ENCODE measurements at regions not wholly inside any gene's neighbourhood (a gene's known extent, or its start where the extent isn't known, plus 50 kb on each side); places are given as distances from the start of the nearest gene placed in this dataset.

DNA sequence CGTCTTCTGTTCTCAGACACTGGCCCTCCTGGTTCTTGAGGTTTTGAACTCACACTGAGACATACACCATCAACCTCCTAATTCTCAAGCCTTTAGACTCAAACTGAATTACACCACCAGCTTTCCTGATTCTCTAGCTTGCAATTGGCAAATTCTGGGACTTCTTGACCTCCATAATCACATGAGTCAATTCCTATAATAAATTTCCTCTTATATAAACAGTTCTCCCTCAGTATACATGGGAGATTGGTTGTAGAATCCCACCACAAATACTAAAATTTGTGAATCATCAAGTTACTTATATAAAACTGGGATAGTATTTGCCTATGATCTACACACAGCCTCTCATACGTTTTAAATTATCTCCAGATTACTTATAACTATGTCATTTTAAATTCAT, 162.2 kb downstream of the DIO2 start:
- H3K4me3 ChIP-seq, result no peak overlapping the region
- no peak overlapping the region for H2AFZ ChIP-seq (ENCODE audit: low read depth, low read length)
- POLR2A ChIA-PET, result no interaction called here
- no peaks in the 10 kb centered on the region for H3K79me2 ChIP-seq (ENCODE audit: control insufficient read depth, insufficient read depth, low read length)
- no peak overlapping the region for H3K27ac ChIP-seq (ENCODE audit: extremely low read depth, low read depth, low read length)
- FAIRE-seq, result no peak
- CTCF ChIA-PET (ENCODE audit: low intra/inter-chr PET ratio), result no interaction called here
- no peak for DNase-seq (ENCODE audit: extremely low read depth in 1 of 4, low spot score in 3 of 4)
- no peak for ATAC-seq
- H3K9me3 ChIP-seq (replicated peaks; ENCODE audit: control insufficient read depth, insufficient read depth, low read depth, low read length), result no peaks in the 10 kb centered on the region; the same call in 1 of the 2 replicates
- no peak overlapping the region for H3K4me2 ChIP-seq (ENCODE audit: insufficient read depth, low read length)
- intact Hi-C loops (cut with micrococcal nuclease), result no loop called here
- H4K20me1 ChIP-seq (replicated peaks; ENCODE audit: control insufficient read depth, insufficient read depth, low read length), result no peaks in the 10 kb centered on the region
- in situ Hi-C loops (cut with MboI), result no loop called here
- TF ChIP-seq GTF2A2 (tag; IDR thresholded peaks at IDR 0.05) (no peak), PML (IDR thresholded peaks at IDR 0.05; ENCODE audit: low read length) (no peak), TAF1 (IDR thresholded peaks at IDR 0.05; ENCODE audit: control insufficient read depth, extremely low read depth, insufficient read depth, low read length, severe bottlenecking) (no peak), STAT5A (IDR thresholded peaks at IDR 0.05; ENCODE audit: borderline replicate concordance, low read length) (no peak), ZNF76 (CRISPR knock-in tag; IDR thresholded peaks at IDR 0.05; ENCODE audit: borderline replicate concordance) (no peak), SUPT5H (IDR thresholded peaks at IDR 0.05) (no peak), ZNF445 (CRISPR knock-in tag; IDR thresholded peaks at IDR 0.05; ENCODE audit: low read depth) (no peak), ESRRB (CRISPR knock-in tag; IDR thresholded peaks at IDR 0.05; ENCODE audit: borderline replicate concordance) (no peak)
- TF ChIP-seq, protein P1, sequence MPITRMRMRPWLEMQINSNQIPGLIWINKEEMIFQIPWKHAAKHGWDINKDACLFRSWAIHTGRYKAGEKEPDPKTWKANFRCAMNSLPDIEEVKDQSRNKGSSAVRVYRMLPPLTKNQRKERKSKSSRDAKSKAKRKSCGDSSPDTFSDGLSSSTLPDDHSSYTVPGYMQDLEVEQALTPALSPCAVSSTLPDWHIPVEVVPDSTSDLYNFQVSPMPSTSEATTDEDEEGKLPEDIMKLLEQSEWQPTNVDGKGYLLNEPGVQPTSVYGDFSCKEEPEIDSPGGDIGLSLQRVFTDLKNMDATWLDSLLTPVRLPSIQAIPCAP (CRISPR knock-in tag; IDR thresholded peaks at IDR 0.05; ENCODE audit: borderline replicate concordance), result no peak
- TF ChIP-seq, protein P2, sequence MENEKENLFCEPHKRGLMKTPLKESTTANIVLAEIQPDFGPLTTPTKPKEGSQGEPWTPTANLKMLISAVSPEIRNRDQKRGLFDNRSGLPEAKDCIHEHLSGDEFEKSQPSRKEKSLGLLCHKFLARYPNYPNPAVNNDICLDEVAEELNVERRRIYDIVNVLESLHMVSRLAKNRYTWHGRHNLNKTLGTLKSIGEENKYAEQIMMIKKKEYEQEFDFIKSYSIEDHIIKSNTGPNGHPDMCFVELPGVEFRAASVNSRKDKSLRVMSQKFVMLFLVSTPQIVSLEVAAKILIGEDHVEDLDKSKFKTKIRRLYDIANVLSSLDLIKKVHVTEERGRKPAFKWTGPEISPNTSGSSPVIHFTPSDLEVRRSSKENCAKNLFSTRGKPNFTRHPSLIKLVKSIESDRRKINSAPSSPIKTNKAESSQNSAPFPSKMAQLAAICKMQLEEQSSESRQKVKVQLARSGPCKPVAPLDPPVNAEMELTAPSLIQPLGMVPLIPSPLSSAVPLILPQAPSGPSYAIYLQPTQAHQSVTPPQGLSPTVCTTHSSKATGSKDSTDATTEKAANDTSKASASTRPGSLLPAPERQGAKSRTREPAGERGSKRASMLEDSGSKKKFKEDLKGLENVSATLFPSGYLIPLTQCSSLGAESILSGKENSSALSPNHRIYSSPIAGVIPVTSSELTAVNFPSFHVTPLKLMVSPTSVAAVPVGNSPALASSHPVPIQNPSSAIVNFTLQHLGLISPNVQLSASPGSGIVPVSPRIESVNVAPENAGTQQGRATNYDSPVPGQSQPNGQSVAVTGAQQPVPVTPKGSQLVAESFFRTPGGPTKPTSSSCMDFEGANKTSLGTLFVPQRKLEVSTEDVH (IDR thresholded peaks at IDR 0.05; ENCODE audit: low read depth, partially characterized antibody), result no peak
- BruUV-seq (replicated peaks), result no TSS peak
- 5% methylated on average over 2 of the region's 2 CpGs for WGBS (ENCODE audit: insufficient coverage, low coverage, missing lambda C conversion rate)
- H3K9ac ChIP-seq (ENCODE audit: insufficient read depth in 1 of 2, low read depth in 2 of 2, low read length in 2 of 2), result no peak overlapping the region
- no peaks in the 10 kb centered on the region for H3K36me3 ChIP-seq (ENCODE audit: control insufficient read depth, insufficient read depth, low read length)
- H3K4me1 ChIP-seq (replicated peaks in 1 of 2; ENCODE audit: control insufficient read depth in 2 of 2, insufficient read depth in 2 of 2, low read length in 2 of 2), result no peaks in the 10 kb centered on the region
- no peaks in the 10 kb centered on the region for H3K9me1 ChIP-seq (ENCODE audit: control insufficient read depth, insufficient read depth, low read length)
- no peaks in the 10 kb centered on the region for H3K27me3 ChIP-seq (ENCODE audit: control insufficient read depth in 2 of 2, insufficient read depth in 2 of 2, low read length in 2 of 2)
